8988T (cell line): ENCODE measurements at regions not wholly inside any gene's neighbourhood (a gene's known extent, or its start where the extent isn't known, plus 50 kb on each side); places are given as distances from the start of the nearest gene placed in this dataset.
"Not testable (repeated sequence)": the region's sequence is repeated elsewhere in the genome, so short reads cannot be mapped to it uniquely, and the experiment has no call there.

Experiments used
- DNase-seq: peaks from one replicate; pipeline ENCODE4 v3.0.0; 2011

DNA sequence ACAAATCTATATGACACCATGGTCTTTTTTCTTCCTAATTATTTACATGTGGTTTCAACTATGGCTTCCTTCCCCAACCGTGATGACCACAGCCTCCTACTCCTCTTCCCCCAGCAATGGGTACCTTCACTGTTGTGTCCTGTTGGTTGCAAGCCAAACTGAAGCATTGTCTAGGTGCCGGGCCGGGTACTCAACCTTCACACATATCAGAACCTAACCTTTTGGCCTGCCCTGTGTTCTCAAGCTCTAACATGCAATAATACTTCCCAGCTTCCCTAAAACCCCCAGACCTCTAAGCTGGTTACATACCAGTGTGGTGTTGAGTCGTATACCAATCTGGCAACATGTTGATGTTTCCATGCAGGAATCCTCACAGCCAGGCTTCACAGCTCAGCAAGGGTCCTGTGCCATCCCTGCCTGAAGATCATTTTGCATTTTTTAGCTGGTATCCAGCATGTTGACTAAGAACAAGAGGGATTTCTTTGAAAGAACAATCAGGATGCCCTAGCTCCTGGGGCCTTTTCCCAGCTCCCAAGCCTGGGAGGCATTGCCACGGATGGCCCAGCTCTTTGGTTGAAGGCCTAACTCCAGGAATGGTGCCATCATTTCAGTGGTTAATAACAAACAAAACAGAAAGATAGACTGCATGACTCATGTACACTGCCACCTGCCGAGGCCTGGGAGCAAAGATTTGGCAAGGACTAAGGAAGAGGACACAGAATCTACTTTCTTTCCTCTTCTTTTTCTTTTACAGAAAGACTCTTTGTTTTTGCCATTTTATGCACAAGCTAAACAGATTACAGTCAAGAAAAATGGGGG, 373.7 kb upstream of the SALL1 start:
- DNase-seq, result no peak

DNA sequence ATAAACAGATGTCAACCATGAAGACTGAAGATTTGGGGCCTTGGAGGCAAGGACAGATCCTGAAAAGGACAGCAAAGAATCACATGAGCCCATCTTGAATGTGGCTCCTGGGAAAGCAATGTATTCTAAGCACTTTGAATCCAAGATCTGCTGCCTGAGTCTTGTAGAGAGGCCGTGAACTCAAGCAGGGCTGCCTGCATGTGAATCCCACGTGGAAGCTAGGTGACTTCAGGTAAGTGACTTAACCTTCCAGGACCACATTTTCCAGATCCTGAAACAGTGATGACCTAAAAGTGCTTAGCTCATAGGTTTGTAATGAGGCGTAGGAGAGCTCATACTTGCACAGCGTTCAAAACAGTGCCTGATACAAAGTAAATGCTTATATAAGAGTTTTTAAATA, 373.0 kb upstream of the SALL1 start:
- DNase-seq, result no peak

DNA sequence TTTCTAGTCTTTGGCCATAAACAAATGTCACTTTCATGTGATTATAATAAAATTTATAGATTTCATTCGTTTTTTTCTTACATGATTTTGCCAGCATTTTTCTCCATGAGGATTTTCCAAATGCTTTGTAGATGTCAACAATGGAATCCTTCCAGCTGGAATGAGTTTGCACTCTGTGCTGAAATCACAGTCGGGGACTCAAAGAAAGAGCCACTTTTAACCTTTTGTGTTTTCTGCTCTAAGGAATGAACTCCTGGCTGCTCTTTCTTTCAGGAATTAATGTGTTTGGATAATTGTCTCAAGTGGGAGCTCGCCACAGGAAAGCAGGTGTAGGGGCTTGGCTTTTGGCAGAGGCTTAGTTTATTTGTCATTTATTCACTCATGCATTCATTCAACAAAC, 372.3 kb upstream of the SALL1 start:
- DNase-seq, result no peak

DNA sequence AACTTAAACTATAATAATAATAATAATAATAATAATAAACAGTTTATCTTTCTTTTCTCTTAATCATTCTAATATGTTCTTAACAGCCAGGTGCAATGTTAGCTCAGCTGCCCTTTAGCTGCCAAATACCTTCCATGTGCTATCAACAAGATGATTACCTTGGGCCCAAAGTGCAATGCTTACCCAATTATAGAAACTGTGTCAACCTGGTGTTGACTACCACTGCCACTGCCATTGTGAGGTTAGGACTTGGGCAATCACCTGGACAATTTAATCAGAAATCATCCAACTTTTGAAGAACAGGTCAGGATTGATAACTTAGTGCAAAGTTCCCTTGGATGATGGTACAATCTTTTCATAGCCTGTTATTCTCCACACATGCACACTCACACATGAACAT, 371.8 kb upstream of the SALL1 start:
- DNase-seq, result no peak

DNA sequence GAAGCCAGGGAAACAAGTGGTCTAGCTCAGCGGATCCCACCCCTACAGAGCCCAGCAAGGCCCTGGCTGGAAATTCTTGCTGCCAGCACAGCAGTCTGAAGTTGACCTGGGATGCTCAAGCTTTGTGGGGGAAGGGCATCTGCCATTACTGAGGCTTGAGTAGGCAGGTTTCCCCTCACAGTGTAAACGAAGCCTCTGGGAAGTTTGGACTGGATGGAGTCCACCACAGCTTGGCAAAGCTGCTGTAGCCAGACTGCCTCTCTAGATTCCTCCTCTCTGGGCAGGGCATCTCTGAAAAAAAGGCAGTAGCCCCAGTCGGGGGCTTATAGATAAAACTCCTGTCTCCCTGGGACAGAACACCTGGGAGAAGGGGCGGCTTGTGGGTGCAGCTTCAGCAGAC, 365.9 kb upstream of the SALL1 start:
- DNase-seq, result not testable (repeated sequence)

DNA sequence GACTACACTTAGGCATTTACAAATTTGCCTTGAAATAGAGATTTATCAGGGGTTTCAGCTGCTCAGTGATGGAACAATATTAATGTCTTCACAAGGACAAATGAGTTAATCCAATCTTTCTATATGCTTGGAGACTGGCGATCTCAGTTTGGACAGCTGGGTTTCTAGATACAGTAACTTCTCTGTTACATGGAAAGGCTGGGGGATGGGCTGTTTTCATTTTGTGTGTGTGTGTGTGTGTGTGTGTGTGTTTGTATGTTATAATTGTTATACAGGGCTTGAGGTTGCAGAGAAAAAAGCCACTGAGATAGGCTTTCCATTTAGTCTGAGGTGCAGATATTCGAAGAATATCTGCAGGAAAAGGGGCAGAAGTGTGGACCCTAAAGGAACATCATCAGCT, 359.3 kb upstream of the SALL1 start:
- no peak for DNase-seq

DNA sequence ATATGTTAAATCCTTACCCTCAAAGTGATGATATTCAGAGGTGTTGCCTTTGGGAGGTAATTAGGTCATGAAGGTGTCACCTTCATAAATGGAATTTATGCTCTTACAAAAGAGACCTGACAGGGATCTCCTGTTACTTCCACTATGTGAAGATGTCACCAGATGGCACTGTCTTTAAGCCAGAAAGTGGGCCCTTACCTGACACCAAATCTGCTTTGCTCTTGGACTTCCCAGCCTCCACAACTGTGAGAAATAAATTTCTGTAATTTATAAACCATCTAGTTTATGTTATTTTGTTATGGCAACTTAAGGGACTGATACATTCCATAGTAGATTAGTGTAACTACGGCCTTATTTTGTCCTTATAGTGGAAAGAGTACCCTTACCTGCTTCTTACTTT, 358.3 kb upstream of the SALL1 start:
- DNase-seq, result no peak

DNA sequence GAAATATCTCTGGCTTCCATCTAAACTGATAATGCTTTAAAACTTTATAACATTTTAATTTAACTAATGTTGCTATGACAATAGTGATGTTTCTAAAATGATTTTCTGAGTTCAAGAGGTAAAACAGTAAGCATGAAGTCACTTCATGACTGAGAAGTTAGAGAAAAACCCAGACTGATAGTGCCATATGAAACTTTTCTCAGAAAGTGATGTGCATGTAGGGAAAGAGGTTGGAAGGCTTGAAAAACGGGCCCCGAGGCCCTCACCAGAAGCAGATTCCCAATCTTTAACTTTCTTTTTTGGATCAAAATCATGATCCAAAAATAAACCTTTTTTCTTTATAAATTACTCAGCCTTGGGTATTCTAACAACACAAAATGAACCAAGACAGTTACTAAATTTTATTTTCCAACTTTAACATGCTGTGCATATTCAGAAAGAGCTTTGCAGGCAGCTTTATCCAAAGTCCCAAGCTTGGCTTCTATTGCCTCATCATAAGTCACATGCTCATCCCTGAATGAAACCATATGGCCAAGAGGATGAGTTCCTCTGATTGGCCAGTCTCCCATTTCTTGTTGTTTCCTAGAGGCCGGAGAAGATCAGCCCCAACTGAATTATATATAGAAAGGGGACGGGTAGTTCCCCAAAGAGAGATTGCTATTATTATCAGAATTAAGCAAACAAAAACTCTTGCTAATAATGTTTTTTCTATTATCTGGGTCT, 357.6 kb upstream of the SALL1 start:
- no peak for DNase-seq

DNA sequence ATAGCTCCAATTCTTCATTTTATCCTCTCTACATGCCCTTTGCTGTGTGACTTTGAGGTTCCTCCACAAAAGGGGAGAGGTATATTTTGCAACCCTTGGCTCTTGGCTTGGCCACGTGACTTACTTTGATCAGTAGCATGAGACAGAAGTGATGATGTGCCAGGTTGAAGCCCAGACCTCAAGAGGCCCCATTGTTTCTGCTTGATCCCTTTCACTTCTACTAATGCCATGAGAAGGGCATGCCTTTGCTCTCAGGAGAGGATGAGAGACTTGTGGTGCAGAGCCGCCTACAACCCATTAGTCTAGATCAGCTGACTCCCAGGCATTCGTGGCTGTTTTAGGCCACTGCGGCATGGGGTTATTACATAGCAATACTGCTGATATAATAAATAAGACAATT, 356.2 kb upstream of the SALL1 start:
- DNase-seq, result no peak

DNA sequence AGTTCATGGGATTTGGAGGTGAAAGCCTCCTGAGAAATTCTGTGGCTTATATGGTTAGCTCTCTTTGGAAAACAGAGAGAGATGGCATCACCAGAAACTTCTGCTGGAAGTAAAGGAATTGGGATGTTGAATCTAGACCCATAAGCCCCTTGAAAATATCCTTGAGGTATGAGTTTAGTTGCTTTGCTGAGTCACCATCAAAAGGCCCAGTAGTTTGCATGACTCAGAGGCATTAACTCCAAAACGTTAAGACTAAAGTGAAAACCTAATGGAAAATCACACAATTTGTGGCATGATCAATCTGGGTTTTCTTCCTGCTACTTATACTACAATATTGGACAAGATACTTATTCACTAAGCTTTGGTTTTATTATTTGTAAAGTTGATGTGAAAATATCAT, 349.2 kb upstream of the SALL1 start:
- no peak for DNase-seq

DNA sequence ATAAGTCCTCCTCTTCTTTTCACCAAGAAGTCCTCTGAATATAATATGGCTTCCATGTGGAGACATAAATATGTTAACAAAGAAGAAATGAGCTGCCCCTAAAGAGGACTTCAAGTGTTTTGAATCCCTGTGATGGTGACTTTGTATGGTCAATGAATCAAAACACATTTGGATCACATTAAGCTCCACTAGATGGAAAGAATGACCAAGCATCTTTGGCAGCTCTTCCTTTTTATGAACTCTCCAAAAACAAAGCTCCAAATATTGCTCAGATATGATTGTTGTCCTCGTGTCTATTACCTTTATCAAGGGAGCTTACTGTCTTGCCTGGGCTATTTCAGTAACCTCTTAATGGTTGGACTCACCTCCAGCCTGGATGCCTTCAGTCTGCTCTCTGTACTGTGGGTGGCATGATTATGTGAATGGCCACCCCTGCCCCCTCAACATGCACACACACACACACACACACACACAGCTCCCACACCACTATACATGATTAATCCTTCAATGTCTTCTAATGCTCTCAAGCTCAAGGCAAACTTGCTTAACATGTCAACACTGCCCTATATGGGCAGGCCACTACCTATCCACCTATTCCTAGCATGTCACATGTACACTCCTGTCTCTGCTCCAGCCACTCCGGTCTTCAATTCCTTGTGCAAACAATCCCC, 346.6 kb upstream of the SALL1 start:
- DNase-seq, result no peak

DNA sequence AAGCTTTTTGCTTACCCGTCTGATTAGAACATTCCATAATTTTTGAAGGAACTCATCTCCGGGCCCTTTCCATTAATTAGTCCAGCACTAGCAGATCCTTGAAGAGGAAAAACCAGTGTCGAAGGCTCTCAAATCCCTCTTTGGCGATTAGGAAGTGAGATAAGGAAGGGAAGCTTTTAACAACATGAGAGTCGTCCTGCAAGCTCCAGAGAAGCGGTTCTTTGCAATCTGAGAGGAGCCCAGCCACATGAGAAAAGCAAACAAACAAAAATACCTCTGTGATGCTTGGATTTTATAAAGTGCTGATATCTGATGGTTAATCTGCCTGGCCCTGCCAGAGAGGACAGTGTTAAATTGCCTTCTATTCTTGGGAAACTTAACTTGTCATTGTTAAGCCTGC, 339.8 kb upstream of the SALL1 start:
- no peak for DNase-seq

DNA sequence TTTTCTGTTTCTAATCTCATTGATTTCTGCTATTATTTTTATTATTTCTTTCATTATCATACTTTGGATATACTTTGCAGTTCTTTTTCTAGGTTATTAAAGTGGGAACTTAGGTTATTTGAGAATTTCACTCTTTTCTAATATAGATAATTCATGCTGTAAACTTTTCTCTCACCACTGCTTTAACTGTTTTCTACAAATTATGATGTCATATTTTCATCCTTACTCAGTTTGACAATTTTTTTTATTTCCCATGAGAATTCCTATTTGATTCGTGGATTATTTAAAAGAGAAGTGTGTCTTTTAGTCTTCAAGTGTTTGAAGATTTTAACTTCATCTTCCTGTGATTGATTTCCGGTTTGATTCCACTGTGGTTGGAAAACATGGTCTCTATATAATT, 336.8 kb upstream of the SALL1 start:
- no peak for DNase-seq

DNA sequence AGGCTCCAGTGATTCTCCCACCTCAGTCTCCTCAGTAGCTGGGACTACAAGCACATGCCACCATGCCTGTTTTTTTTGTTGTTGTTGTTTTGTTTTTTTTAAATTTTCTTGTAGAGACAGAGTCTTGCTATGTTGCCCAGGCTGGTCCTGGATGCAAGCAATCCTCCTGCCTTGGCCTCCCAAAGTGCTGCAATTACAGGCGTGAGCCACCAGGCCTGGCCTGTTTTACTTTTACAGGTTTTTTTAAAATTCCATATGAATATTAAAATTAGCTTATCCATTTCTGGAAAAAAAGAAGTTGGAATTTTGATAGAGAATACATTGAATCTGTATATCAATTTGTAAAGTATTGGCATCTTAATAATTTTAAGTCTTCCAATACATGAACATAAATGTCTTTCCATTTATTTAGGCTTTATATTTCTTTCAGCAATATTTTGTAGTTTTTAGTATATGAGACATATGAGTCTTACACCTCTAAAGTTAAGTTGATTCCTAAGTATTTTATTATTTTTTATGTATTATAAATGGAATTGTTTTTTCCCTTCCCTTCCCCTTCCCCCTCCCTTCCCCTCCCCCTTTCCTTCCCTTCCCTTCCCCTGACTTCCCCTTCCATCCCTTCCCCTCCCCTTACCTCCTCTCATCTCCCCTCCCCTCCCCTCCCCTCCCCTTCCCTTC, 323.5 kb upstream of the SALL1 start:
- DNase-seq, result no peak

DNA sequence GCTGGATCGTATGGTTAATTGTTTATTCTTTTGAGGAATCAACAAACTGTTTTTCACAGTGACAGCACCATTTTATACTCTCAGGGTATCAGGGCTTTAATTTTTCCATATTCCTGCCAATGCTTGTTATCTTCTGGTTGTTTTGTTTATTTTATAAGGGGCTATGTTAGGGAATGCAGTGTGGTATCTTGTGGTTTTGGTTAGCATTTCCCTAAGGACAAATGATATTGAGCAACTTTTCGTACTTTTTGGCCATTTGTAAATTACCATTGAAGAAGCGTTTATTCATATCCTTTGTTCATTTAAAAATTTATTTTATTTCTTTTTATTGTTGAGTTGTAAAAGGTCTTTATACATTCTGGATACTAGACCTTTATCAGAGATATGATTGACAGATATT, 322.0 kb upstream of the SALL1 start:
- no peak for DNase-seq

DNA sequence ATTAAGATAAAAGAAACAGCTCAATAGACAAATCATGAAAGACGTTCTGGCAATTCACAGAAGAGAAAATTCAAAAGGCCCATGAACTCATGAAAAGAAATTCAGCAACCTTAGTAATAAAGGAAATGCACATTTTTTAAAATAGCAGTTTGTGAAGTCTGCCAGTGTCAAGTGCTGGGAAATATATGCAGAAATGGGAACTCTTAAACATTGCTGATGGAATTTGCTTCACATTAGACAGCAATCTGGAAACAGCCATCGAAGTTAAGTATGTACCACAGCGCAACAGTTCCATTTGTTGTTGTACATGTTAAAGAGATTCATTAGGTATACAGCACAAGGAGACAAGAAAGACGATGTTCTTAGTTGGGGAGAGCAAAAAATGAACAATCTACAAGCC, 319.4 kb upstream of the SALL1 start:
- DNase-seq, result no peak

DNA sequence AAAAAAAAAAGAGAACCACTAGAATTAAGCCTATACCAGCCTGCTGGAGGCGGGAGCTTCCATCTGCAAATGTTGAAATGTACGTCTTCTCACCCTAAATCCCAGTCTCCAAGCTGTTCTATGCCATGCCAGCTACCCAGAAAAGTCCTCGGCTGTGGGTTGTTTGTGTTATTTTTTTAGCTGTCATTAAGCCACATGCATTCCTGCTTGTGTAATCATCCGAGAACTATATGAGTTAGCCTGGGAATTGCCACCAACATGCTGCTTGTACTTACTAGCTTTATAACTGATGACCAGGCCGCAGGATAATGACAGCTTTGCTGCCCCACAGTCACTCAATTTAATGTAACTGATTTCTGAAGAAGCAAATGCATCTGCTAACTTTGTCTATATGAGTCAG, 313.9 kb upstream of the SALL1 start:
- DNase-seq, result no peak

DNA sequence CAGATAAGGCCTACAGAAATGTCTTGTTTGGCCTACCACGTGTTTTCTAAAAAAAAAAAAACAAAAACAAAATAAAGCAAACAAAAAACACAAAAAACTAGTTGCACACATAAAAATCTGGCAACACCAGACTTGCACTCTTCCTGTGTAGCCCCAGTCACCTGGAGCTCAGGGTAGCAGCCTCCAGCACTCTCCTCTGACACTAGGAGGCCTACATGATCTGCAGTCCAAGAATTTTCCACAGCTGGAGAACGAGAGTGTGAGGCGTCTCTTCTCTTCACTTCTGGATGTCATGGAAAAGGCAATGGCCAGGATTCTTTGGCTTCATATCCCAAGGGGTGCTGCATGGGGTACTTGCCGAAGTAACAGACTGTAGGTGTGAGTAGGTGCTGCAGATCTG, 310.2 kb upstream of the SALL1 start:
- DNase-seq, result no peak

DNA sequence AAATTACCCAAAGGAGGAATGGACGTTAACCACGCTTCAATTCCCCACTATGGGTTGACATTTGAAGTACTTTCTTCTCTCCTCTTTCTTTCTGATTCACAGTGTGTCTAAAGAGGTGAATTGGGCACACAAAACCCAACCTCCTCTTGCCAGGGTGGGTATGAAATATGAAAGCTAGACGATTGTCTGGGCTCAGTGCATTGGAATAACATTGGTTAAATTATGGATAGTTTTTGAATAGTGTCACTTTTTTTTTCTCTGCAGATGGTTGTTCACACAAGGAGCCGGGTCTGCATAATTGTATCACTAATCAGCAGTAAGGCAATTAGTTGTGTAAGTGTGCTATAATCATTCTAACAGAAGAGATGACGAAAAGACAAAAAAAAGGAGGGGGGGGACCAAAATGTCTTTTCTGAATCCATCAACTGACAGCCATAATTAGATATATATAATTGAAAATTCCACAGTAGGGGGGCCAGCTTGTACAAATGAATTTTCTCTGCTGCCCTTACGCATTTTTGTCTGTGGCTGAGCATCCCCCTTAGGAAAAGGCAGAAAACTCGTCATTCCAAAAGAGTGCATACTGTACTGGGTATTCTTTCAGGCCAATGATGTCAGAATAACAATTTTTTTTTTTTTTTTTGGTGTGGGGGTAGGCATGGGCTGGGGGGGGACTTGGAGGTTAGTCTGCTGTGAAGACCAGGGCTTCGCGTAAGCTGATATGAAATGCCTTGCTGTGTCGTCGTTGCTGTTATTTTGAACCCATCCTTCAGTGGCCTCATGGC, 307.5 kb upstream of the SALL1 start:
- DNase-seq, result no peak

DNA sequence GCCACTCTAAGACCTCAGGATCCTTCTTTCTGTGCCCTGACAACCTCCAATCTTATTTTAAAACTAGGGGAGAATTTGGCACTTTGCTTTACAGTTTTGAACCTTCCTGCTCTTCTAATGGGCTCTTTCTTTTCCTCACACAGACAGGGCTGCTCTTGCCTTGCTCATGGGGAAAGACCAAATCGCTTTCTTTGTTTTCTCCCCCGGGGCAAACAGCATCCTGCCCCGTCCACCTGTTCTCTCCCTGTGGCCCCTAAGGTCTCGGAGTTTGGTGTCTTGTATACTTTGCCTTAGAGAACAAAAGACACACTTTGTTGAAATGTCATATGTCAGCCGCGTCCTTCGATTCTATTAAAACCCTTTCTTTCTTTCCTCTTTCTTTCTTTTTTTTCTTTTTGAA, 306.7 kb upstream of the SALL1 start:
- no peak for DNase-seq

DNA sequence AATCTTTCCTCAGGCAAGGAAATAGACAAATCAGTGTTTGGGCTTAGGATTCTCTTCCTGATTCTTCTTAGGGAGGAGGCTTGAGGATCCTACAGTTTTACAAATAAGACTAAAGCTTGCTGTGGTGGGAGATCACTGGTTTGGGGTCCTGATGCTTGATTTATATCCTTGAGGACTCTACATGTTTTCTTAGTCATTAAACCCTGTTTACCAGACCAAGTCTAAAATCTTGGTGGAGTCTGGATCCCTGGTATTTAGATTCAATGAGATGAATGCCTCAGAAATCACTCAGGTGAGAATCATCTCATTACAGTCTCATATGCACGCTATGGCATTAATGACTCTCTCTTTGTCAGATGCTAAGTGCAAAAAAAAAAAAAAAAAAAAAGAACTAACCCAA, 304.3 kb upstream of the SALL1 start:
- DNase-seq, result no peak

DNA sequence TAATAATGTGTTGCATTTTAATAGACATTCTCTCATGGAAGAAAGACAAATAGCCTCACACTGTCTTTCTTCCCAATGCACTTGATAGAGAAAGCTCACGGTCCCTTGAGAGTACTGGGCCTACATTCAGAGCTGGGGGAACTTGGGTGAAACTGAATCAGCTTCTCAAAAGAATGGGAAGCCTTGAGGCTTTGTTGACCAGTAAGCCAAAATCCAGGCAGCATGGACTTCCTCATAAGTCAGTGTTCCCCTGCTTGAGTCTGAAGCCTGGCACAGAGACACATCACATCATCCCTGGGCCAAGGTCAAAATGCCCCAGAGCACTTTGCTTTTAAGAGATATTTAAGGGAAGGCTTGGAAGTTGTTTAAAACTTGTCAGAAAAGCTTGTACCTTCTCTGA, 302.2 kb upstream of the SALL1 start:
- DNase-seq, result no peak

DNA sequence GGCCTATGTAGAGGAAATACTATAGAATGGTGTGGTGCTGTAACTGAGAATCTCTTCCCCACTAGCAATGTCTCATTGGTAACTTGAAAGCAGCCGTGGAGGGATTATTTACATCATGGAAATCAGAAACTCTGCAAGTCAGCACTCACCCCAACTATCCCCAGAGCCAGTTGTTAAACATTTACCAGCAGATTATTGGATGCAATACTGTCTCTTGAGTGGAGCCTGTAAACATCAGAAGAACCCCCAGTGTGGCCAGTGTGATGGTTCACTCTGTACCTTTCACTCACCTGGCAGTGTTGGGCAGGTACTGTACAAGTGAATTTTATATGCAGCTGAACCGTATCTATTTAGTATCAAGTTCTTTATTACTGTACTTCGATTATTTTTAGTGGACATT, 299.8 kb upstream of the SALL1 start:
- no peak for DNase-seq
